GM19025 (cell line): ENCODE measurements at regions not wholly inside any gene's neighbourhood (a gene's known extent, or its start where the extent isn't known, plus 50 kb on each side); places are given as distances from the start of the nearest gene placed in this dataset.

Experiments
- ATAC-seq: cut with Tn5 transposase; IDR thresholded peaks from one replicate; pipeline ENCODE4 v1.9.1; 2021; ENCODE audit warnings: mild to moderate bottlenecking, low read depth, moderate library complexity; ENCODE audit not compliant: unreplicated experiment

GRCh38 chr6:139852488-139853140, 478.2 kb upstream of the CITED2 start:
- ATAC-seq, result no peak

GRCh38 chr6:139852067-139852466, 477.6 kb upstream of the CITED2 start:
- no peak for ATAC-seq

GRCh38 chr6:139851206-139851605, 476.8 kb upstream of the CITED2 start:
- ATAC-seq, result no peak

GRCh38 chr6:139850512-139850911, 476.1 kb upstream of the CITED2 start:
- no peak for ATAC-seq

- ATAC-seq, result no peak
These were observed 473.0 kb upstream of the CITED2 start for GRCh38 chr6:139847457-139847813.

GRCh38 chr6:139846538-139847456, 472.3 kb upstream of the CITED2 start:
- ATAC-seq, result no peak

GRCh38 chr6:139844907-139845306, 470.5 kb upstream of the CITED2 start:
- ATAC-seq, result no peak

- peak; percentile 89 for ATAC-seq
These were observed 467.4 kb upstream of the CITED2 start for GRCh38 chr6:139841794-139842215.

- ATAC-seq, result no peak
These were observed 465.2 kb upstream of the CITED2 start for GRCh38 chr6:139839506-139840156.

- ATAC-seq, result no peak
These were observed 459.8 kb upstream of the CITED2 start for GRCh38 chr6:139834232-139834631.

GRCh38 chr6:139833592-139833991, 459.1 kb upstream of the CITED2 start:
- no peak for ATAC-seq

GRCh38 chr6:139832493-139833305, 458.3 kb upstream of the CITED2 start:
- no peak for ATAC-seq

- no peak for ATAC-seq
These were observed 455.1 kb upstream of the CITED2 start for GRCh38 chr6:139829576-139829975.

- no peak for ATAC-seq
These were observed 454.5 kb upstream of the CITED2 start for GRCh38 chr6:139828751-139829519.

- ATAC-seq, result no peak
These were observed 451.5 kb upstream of the CITED2 start for GRCh38 chr6:139825935-139826374.

GRCh38 chr6:139824864-139825263, 450.4 kb upstream of the CITED2 start:
- ATAC-seq, result no peak

- ATAC-seq, result no peak
These were observed 449.3 kb upstream of the CITED2 start for GRCh38 chr6:139823808-139824126.

GRCh38 chr6:139823099-139823807, 448.8 kb upstream of the CITED2 start:
- ATAC-seq, result no peak

GRCh38 chr6:139821676-139822223, 447.3 kb upstream of the CITED2 start:
- ATAC-seq, result no peak
